Activated T-helper 2 cell treated with anti-CD3 and anti-CD28 coated beads, Interferon-gamma antibody, Interleukin-2, Interleukin-4, amounts not matched to agents 10 μg/mL and 5 μg/mL and 100 μg/mL, durations not matched to agents 14 hours and 24 hours and 36 hours (primary cell): ENCODE measurements at regions not wholly inside any gene's neighbourhood (a gene's known extent, or its start where the extent isn't known, plus 50 kb on each side); places are given as distances from the start of the nearest gene placed in this dataset.

Experiments used
- DNase-seq: peaks from one replicate; pipeline ENCODE4 v3.0.0; 2021; ENCODE audit warnings: low spot score
- H3K27ac Mint-ChIP-seq: one replicate; pipeline ENCODE4 v1.8.0; 2021; ENCODE audit warnings: mixed read lengths
- H3K27me3 Mint-ChIP-seq: one replicate; pipeline ENCODE4 v1.8.0; 2021; ENCODE audit warnings: low read depth, mixed read lengths
- H3K36me3 Mint-ChIP-seq: one replicate; pipeline ENCODE4 v1.8.0; 2021; ENCODE audit warnings: low read depth, mixed read lengths
- H3K4me1 Mint-ChIP-seq: one replicate; pipeline ENCODE4 v1.8.0; 2021; ENCODE audit warnings: low read depth, mixed read lengths
- H3K4me3 Mint-ChIP-seq: one replicate; pipeline ENCODE4 v1.8.0; 2021; ENCODE audit warnings: low read depth, mild to moderate bottlenecking, moderate library complexity, mixed read lengths
- H3K9me3 Mint-ChIP-seq: one replicate; pipeline ENCODE4 v1.8.0; 2021; ENCODE audit warnings: mixed read lengths
- intact Hi-C: fragments of 100-400 bp; cut with micrococcal nuclease; formaldehyde crosslinking; loops from one replicate; pipeline ENCODE4 v1.15.1; 2023

DNA sequence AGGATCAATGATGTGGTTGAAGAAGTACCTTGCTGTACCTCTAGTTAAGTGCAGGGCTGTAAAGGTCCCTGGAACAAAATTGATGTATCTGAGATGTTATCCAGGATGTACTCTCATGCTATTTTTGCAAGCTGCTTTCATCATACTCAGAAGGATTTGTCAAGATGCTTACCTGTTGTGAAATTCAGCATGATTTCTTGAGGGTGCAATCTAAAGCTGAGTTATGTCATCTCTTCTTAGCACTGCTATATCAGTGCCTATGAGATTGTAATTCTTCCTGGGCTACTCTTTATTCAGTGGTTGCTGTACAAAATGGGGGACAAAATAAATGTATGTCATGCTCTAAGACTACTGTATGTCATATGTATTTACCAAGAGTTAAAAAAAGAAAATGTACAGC lies 340.7 kb upstream of the LMO3 start:
- H3K27ac Mint-ChIP-seq = no peak overlapping the region
- H3K27me3 Mint-ChIP-seq = no peaks in the 10 kb centered on the region
- peaks cover 18% of the 10 kb centered on the region for H3K9me3 Mint-ChIP-seq
- intact Hi-C loops = no loop called here
- H3K4me3 Mint-ChIP-seq = no peak overlapping the region
- H3K4me1 Mint-ChIP-seq = no peaks in the 10 kb centered on the region
- no peaks in the 10 kb centered on the region for H3K36me3 Mint-ChIP-seq
- DNase-seq = no peak

GRCh38 chr12:16939871-16940306 lies 333.9 kb upstream of the LMO3 start:
- Mint-ChIP-seq H3K27ac (no peak overlapping the region), H3K4me3 (no peak overlapping the region), H3K36me3 (no peaks in the 10 kb centered on the region), H3K4me1 (no peaks in the 10 kb centered on the region), H3K9me3 (peaks cover 40% of the 10 kb centered on the region), H3K27me3 (no peaks in the 10 kb centered on the region)
- intact Hi-C loops = no loop called here
- DNase-seq = no peak

GRCh38 chr12:16927259-16927658 lies 321.3 kb upstream of the LMO3 start:
- Mint-ChIP-seq H3K36me3 (no peaks in the 10 kb centered on the region), H3K27ac (no peak overlapping the region), H3K27me3 (no peaks in the 10 kb centered on the region), H3K9me3 (peaks cover 37% of the 10 kb centered on the region), H3K4me3 (no peak overlapping the region), H3K4me1 (no peaks in the 10 kb centered on the region)
- no peak for DNase-seq
- intact Hi-C loops = no loop called here

- H3K27me3 Mint-ChIP-seq = no peaks in the 10 kb centered on the region
- DNase-seq = no peak
- no peak overlapping the region for H3K27ac Mint-ChIP-seq
- no peaks in the 10 kb centered on the region for H3K4me1 Mint-ChIP-seq
- no peak overlapping the region for H3K4me3 Mint-ChIP-seq
- no peaks in the 10 kb centered on the region for H3K36me3 Mint-ChIP-seq
- H3K9me3 Mint-ChIP-seq = peaks cover 60% of the 10 kb centered on the region
- intact Hi-C loops = no loop called here
Measured at GRCh38 chr12:16920451-16920850, 314.5 kb upstream of the LMO3 start.

- Mint-ChIP-seq H3K27me3 (no peaks in the 10 kb centered on the region), H3K9me3 (peaks cover 63% of the 10 kb centered on the region), H3K4me3 (no peak overlapping the region), H3K4me1 (no peaks in the 10 kb centered on the region), H3K27ac (no peak overlapping the region), H3K36me3 (no peaks in the 10 kb centered on the region)
- DNase-seq = no peak
- intact Hi-C loops = no loop called here
Measured at GRCh38 chr12:16919551-16919950, 313.6 kb upstream of the LMO3 start.

GRCh38 chr12:16914853-16915252 lies 308.9 kb upstream of the LMO3 start:
- H3K36me3 Mint-ChIP-seq = no peaks in the 10 kb centered on the region
- no peak overlapping the region for H3K27ac Mint-ChIP-seq
- intact Hi-C loops = no loop called here
- no peak overlapping the region for H3K4me3 Mint-ChIP-seq
- H3K27me3 Mint-ChIP-seq = no peaks in the 10 kb centered on the region
- no peaks in the 10 kb centered on the region for H3K4me1 Mint-ChIP-seq
- DNase-seq = no peak
- peaks cover 42% of the 10 kb centered on the region for H3K9me3 Mint-ChIP-seq

DNA sequence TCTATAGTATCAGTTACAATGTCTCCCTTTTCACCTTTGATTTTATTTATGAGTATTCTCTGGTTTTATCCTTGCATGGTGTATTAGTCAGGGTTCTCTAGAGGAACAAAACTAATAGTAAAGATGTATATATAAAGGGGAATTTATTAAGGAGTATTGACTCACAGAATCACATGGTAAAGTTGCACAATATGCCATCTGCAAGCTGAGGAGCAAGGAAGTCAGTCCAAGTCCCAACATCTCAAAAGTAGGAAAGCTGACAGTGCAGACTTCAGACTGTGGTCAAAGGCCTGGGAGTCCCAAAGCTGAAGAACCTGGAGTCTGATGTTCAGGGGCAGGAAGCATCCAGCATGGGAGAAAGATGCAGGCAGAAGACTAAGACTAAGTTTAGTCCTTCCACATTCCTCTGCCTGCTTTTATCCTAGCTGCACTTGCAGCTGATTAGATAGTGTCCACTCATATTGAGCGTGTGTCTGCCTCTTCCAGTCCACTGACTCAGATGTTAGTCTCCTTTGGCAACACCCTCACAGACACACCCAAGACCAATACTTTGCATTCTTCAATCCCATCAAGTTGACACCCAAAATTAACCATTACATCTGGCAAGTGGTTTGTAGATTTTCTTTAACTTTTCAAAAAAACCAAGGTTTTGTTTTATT lies 308.0 kb upstream of the LMO3 start:
- Mint-ChIP-seq H3K27ac (no peak overlapping the region), H3K27me3 (no peaks in the 10 kb centered on the region), H3K36me3 (no peaks in the 10 kb centered on the region), H3K4me3 (no peak overlapping the region), H3K9me3 (peaks cover 41% of the 10 kb centered on the region), H3K4me1 (no peaks in the 10 kb centered on the region)
- DNase-seq = no peak
- intact Hi-C loops = no loop called here

DNA sequence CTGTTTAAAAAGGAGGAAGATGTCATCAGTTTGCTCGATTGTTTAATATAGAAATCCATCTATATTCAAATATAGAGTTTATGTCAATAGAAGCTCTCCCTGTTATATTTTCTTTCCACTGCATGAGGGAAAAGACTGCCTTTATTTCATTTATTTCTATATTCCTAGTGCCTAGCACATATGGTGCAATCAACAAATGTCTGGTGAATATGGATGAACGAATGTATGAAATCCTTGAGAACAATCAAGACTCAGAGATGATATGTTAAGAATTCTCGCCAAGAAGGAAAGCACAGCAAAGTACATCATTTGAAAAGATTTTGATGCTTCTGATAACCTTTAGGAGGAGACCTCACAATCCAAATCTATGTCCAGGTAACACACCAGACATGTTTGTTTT lies 296.0 kb upstream of the LMO3 start:
- no peaks in the 10 kb centered on the region for H3K27me3 Mint-ChIP-seq
- intact Hi-C loops = no loop called here
- no peaks in the 10 kb centered on the region for H3K4me1 Mint-ChIP-seq
- H3K4me3 Mint-ChIP-seq = no peak overlapping the region
- no peaks in the 10 kb centered on the region for H3K36me3 Mint-ChIP-seq
- H3K9me3 Mint-ChIP-seq = peaks cover 57% of the 10 kb centered on the region
- DNase-seq = no peak
- H3K27ac Mint-ChIP-seq = no peak overlapping the region

DNA sequence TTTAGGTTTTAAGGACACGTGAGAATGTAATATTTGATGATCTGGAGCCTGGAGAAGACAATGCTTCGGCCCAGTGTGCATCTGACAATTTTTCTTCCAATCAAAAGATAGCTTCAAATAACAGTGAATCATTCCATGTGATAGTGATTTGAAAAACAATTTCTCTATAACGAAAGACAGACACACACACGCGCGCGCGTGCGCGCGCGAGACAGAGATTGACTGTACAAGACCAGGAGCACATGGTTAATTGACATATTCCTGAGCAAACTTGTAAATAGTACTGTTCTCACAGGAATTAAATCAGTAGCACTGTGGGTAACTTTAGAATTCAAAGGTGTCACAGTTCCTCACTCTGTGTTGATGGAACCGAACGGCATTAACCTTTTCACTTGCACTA lies 287.5 kb upstream of the LMO3 start:
- Mint-ChIP-seq H3K36me3 (no peaks in the 10 kb centered on the region), H3K27ac (no peak overlapping the region), H3K4me3 (no peak overlapping the region), H3K4me1 (no peaks in the 10 kb centered on the region), H3K27me3 (no peaks in the 10 kb centered on the region), H3K9me3 (peaks cover 46% of the 10 kb centered on the region)
- no peak for DNase-seq
- intact Hi-C loops = no loop called here

GRCh38 chr12:16891673-16892072 lies 285.7 kb upstream of the LMO3 start:
- peaks cover 48% of the 10 kb centered on the region for H3K9me3 Mint-ChIP-seq
- DNase-seq = no peak
- no peak overlapping the region for H3K27ac Mint-ChIP-seq
- no peaks in the 10 kb centered on the region for H3K36me3 Mint-ChIP-seq
- intact Hi-C loops = no loop called here
- no peaks in the 10 kb centered on the region for H3K4me1 Mint-ChIP-seq
- H3K27me3 Mint-ChIP-seq = no peaks in the 10 kb centered on the region
- H3K4me3 Mint-ChIP-seq = no peak overlapping the region

GRCh38 chr12:16884819-16885218 lies 278.9 kb upstream of the LMO3 start:
- peaks cover 28% of the 10 kb centered on the region for H3K9me3 Mint-ChIP-seq
- no peak overlapping the region for H3K4me3 Mint-ChIP-seq
- no peaks in the 10 kb centered on the region for H3K27me3 Mint-ChIP-seq
- no peaks in the 10 kb centered on the region for H3K36me3 Mint-ChIP-seq
- H3K4me1 Mint-ChIP-seq = no peaks in the 10 kb centered on the region
- intact Hi-C loops = no loop called here
- H3K27ac Mint-ChIP-seq = no peak overlapping the region
- no peak for DNase-seq

DNA sequence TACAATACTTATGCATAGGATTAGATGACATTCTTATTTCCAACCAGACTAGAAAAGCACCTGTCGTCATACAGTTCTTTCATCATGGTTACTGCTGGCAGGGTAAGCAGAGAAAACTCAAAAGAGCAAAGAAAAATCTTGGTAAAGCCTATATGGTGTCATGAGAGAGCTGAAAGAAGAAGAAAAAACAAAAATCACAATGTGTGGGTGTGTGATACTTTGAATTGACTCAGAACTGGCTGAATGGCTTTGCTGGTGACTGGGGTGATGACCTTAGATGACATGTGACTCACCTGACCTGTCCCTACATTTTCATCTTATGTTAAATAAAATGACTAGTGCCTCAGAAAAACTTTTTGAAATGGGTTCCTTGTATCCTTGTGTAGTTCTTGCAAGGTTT lies 278.1 kb upstream of the LMO3 start:
- Mint-ChIP-seq H3K9me3 (peaks cover 21% of the 10 kb centered on the region), H3K27ac (no peak overlapping the region), H3K4me1 (no peaks in the 10 kb centered on the region), H3K27me3 (no peaks in the 10 kb centered on the region), H3K36me3 (no peaks in the 10 kb centered on the region), H3K4me3 (no peak overlapping the region)
- intact Hi-C loops = no loop called here
- no peak for DNase-seq

GRCh38 chr12:16881986-16882570 lies 276.1 kb upstream of the LMO3 start:
- Mint-ChIP-seq H3K4me1 (no peaks in the 10 kb centered on the region), H3K36me3 (no peaks in the 10 kb centered on the region)

More at GRCh38 chr12:16881986-16882570, 276.1 kb upstream of the LMO3 start:
- Mint-ChIP-seq H3K9me3 (peaks cover 3% of the 10 kb centered on the region), H3K27me3 (no peaks in the 10 kb centered on the region), H3K27ac (no peak overlapping the region), H3K4me3 (no peak overlapping the region)
- no peak for DNase-seq
- intact Hi-C loops = no loop called here
